Astrocyte (in vitro differentiated cells and primary cell): ENCODE measurements at regions not wholly inside any gene's neighbourhood (a gene's known extent, or its start where the extent isn't known, plus 50 kb on each side); places are given as distances from the start of the nearest gene placed in this dataset.

Source experiments
- DNase-seq: peaks from one replicate; pipeline ENCODE4 v3.0.0-alpha.2; 2010; ENCODE audit warnings: low read depth
- FAIRE-seq: peaks from 2 replicates; lab custom pipeline; 2011; peaks lifted over from hg19 to GRCh38; lab: Jason Lieb, UNC
- H2AFZ ChIP-seq: 2 replicates; pipeline ENCODE4 v1.6.0; 2012; ENCODE audit warnings: low read depth, low read length, inconsistent platforms
- H3K27ac ChIP-seq: 2 replicates; pipeline ENCODE4 v1.5.1; 2011; ENCODE audit warnings: low read depth, low read length, inconsistent platforms
- H3K27me3 ChIP-seq: 2 replicates; pipeline ENCODE4 v1.6.0; 2011; ENCODE audit warnings: low read length, inconsistent platforms; ENCODE audit not compliant: insufficient read depth
- H3K36me3 ChIP-seq: 2 replicates; pipeline ENCODE4 v1.5.1; 2011; ENCODE audit warnings: low read length, inconsistent platforms; ENCODE audit not compliant: insufficient read depth
- H3K4me1 ChIP-seq: 2 replicates; pipeline ENCODE4 v1.5.1; 2011; ENCODE audit warnings: low read length, inconsistent platforms; ENCODE audit not compliant: insufficient read depth
- H3K4me2 ChIP-seq: 2 replicates; pipeline ENCODE4 v1.6.0; 2012; ENCODE audit warnings: low read length, inconsistent platforms
- H3K4me3 ChIP-seq: 2 replicates; pipeline ENCODE4 v1.5.1; 2011; ENCODE audit warnings: low read depth, mild to moderate bottlenecking, low read length, inconsistent platforms; ENCODE audit not compliant: insufficient read depth
- H3K79me2 ChIP-seq: 2 replicates; pipeline ENCODE4 v1.6.0; 2012; ENCODE audit warnings: mild to moderate bottlenecking, low read length, inconsistent platforms; ENCODE audit not compliant: insufficient read depth
- H3K9ac ChIP-seq: 2 replicates; pipeline ENCODE4 v1.6.0; 2012; ENCODE audit warnings: mild to moderate bottlenecking, low read length, inconsistent platforms
- H3K9me3 ChIP-seq: 2 replicates; pipeline ENCODE4 v1.5.1; 2012; ENCODE audit warnings: low read depth, mild to moderate bottlenecking, low read length, inconsistent platforms; ENCODE audit not compliant: insufficient read depth
- H4K20me1 ChIP-seq: 2 replicates; pipeline ENCODE4 v1.6.0; 2012; ENCODE audit warnings: low read length, inconsistent platforms; ENCODE audit not compliant: insufficient read depth
- H3K27ac Mint-ChIP-seq: one replicate; pipeline ENCODE4 v1.8.0; 2021; ENCODE audit warnings: mild to moderate bottlenecking, mixed read lengths; ENCODE audit not compliant: unreplicated experiment
- H3K27me3 Mint-ChIP-seq: one replicate; pipeline ENCODE4 v1.8.0; 2021; ENCODE audit warnings: low read depth, mixed read lengths; ENCODE audit not compliant: unreplicated experiment
- H3K36me3 Mint-ChIP-seq: one replicate; pipeline ENCODE4 v1.8.0; 2021; ENCODE audit warnings: low read depth, mixed read lengths; ENCODE audit not compliant: unreplicated experiment
- H3K4me1 Mint-ChIP-seq: one replicate; pipeline ENCODE4 v1.8.0; 2021; ENCODE audit warnings: low read depth, mixed read lengths; ENCODE audit not compliant: unreplicated experiment
- H3K4me3 Mint-ChIP-seq: one replicate; pipeline ENCODE4 v1.8.0; 2021; ENCODE audit warnings: mild to moderate bottlenecking, moderate library complexity, mixed read lengths; ENCODE audit not compliant: unreplicated experiment
- H3K9me3 Mint-ChIP-seq: one replicate; pipeline ENCODE4 v1.8.0; 2021; ENCODE audit warnings: mild to moderate bottlenecking, mixed read lengths; ENCODE audit not compliant: unreplicated experiment
- CTCF ChIP-seq: IDR thresholded peaks from 2 replicates; pipeline ENCODE4 v1.5.1; 2011; ENCODE audit warnings: low read depth, mild to moderate bottlenecking, inconsistent platforms, low read length, moderate library complexity; ENCODE audit not compliant: insufficient read depth
- EZH2 ChIP-seq: IDR thresholded peaks from 2 replicates; pipeline ENCODE4 v1.6.1; 2012; ENCODE audit warnings: mild to moderate bottlenecking, low read length, inconsistent platforms; ENCODE audit not compliant: insufficient read depth

GRCh38 chr10:7069706-7070105 is 341.1 kb downstream of the SFMBT2 start:
- DNase-seq (no peak), FAIRE-seq (no peak)
- no peak overlapping the region for H2AFZ ChIP-seq

GRCh38 chr10:7056216-7056615 is 354.6 kb downstream of the SFMBT2 start:
- no peaks in the 10 kb centered on the region for H4K20me1 ChIP-seq
- H3K27ac ChIP-seq, result no peak overlapping the region
- H3K27me3 ChIP-seq, result no peaks in the 10 kb centered on the region
- Mint-ChIP-seq H3K36me3 (no peaks in the 10 kb centered on the region), H3K4me1 (no peaks in the 10 kb centered on the region), H3K4me3 (no peak overlapping the region), H3K9me3 (no peaks in the 10 kb centered on the region), H3K27ac (no peak overlapping the region), H3K27me3 (no peaks in the 10 kb centered on the region)
- H3K9ac ChIP-seq, result no peak overlapping the region
- no peaks in the 10 kb centered on the region for H3K4me1 ChIP-seq
- H3K4me3 ChIP-seq, result no peak overlapping the region
- FAIRE-seq (no peak), DNase-seq (no peak)
- H3K9me3 ChIP-seq, result no peaks in the 10 kb centered on the region
- H3K4me2 ChIP-seq, result no peak overlapping the region
- H3K36me3 ChIP-seq, result no peaks in the 10 kb centered on the region
- no peak overlapping the region for H2AFZ ChIP-seq
- H3K79me2 ChIP-seq, result no peaks in the 10 kb centered on the region
- TF ChIP-seq EZH2 (no peak), CTCF (no peak)

More at GRCh38 chr10:7069706-7070105, 341.1 kb downstream of the SFMBT2 start:
- H3K4me3 Mint-ChIP-seq, result no peak overlapping the region
- H3K9me3 Mint-ChIP-seq, result no peaks in the 10 kb centered on the region
- H3K27ac ChIP-seq, result no peak overlapping the region
- H3K27ac Mint-ChIP-seq, result no peak overlapping the region
- no peaks in the 10 kb centered on the region for H4K20me1 ChIP-seq
- peaks cover 5% of the 10 kb centered on the region for H3K27me3 Mint-ChIP-seq
- H3K9ac ChIP-seq, result no peak overlapping the region
- H3K4me3 ChIP-seq, result no peak overlapping the region
- no peaks in the 10 kb centered on the region for H3K36me3 Mint-ChIP-seq
- TF ChIP-seq CTCF (no peak), EZH2 (no peak)
- H3K79me2 ChIP-seq, result no peaks in the 10 kb centered on the region
- H3K4me1 Mint-ChIP-seq, result no peaks in the 10 kb centered on the region
- no peaks in the 10 kb centered on the region for H3K4me1 ChIP-seq
- no peaks in the 10 kb centered on the region for H3K36me3 ChIP-seq
- H3K27me3 ChIP-seq, result no peaks in the 10 kb centered on the region
- H3K4me2 ChIP-seq, result no peak overlapping the region
- H3K9me3 ChIP-seq, result no peaks in the 10 kb centered on the region

- Histone ChIP-seq H3K4me2 (no peak overlapping the region), H3K27me3 (no peaks in the 10 kb centered on the region), H3K79me2 (no peaks in the 10 kb centered on the region), H2AFZ (no peak overlapping the region), H3K27ac (no peak overlapping the region), H3K4me3 (no peak overlapping the region), H3K4me1 (no peaks in the 10 kb centered on the region), H3K9me3 (no peaks in the 10 kb centered on the region), H4K20me1 (no peaks in the 10 kb centered on the region), H3K36me3 (no peaks in the 10 kb centered on the region), H3K9ac (no peak overlapping the region)
- H3K4me3 Mint-ChIP-seq, result no peak overlapping the region
- no peak overlapping the region for H3K27ac Mint-ChIP-seq
- no peaks in the 10 kb centered on the region for H3K27me3 Mint-ChIP-seq
- no peaks in the 10 kb centered on the region for H3K9me3 Mint-ChIP-seq
- DNase-seq, result no peak
- TF ChIP-seq EZH2, result no peak
- peak; percentile 42 for TF ChIP-seq CTCF
- no peaks in the 10 kb centered on the region for H3K36me3 Mint-ChIP-seq
- no peaks in the 10 kb centered on the region for H3K4me1 Mint-ChIP-seq
- FAIRE-seq, result no peak
Observed at GRCh38 chr10:7054915-7055314, 355.9 kb downstream of the SFMBT2 start.
